GM23338 (cell line): ENCODE measurements at regions not wholly inside any gene's neighbourhood (a gene's known extent, or its start where the extent isn't known, plus 50 kb on each side); places are given as distances from the start of the nearest gene placed in this dataset.

Experiments used
- ATAC-seq: fragments of 200-7000 bp; cut with Tn5 transposase; 3 replicates; pipeline ENCODE4 v1.9.1; 2020
- DNase-seq: peaks from one replicate; pipeline ENCODE4 v3.0.0-alpha.2; 2015; ENCODE audit warnings: low spot score
- H2AFZ ChIP-seq: fragments of 200-600 bp; sonication (generic); 2 replicates; pipeline ENCODE4 v1.8.0; 2016; ENCODE audit warnings: antibody characterized with exemption, mild to moderate bottlenecking, moderate library complexity
- H3F3A ChIP-seq: fragments of 200-600 bp; sonication (generic); replicated peaks from 2 replicates; pipeline ENCODE4 v1.8.0; 2017; ENCODE audit warnings: antibody characterized with exemption, mixed run types, low read depth
- H3K27ac ChIP-seq: fragments of 200-600 bp; sonication (generic); 2 replicates; pipeline ENCODE4 v1.6.1; 2016; ENCODE audit warnings: low read depth
- H3K27me3 ChIP-seq: fragments of 200-600 bp; sonication (generic); 2 replicates; pipeline ENCODE4 v1.8.0; 2016; ENCODE audit warnings: mild to moderate bottlenecking, mixed run types, moderate library complexity; ENCODE audit not compliant: insufficient read depth
- H3K36me3 ChIP-seq: fragments of 200-600 bp; sonication (generic); 2 replicates; pipeline ENCODE4 v1.8.0; 2016; ENCODE audit warnings: mild to moderate bottlenecking; ENCODE audit not compliant: insufficient read depth
- H3K4me1 ChIP-seq: fragments of 200-600 bp; sonication (generic); 2 replicates; pipeline ENCODE4 v1.8.0; 2016; ENCODE audit warnings: mild to moderate bottlenecking, moderate library complexity; ENCODE audit not compliant: insufficient read depth
- H3K4me2 ChIP-seq: fragments of 200-600 bp; sonication (generic); 2 replicates; pipeline ENCODE4 v1.7.1; 2017; ENCODE audit warnings: mixed run types
- H3K4me3 ChIP-seq: fragments of 200-600 bp; sonication (generic); 2 replicates; pipeline ENCODE4 v1.6.1; 2016; ENCODE audit warnings: mixed run types
- H3K79me2 ChIP-seq: fragments of 200-600 bp; sonication (generic); replicated peaks from 2 replicates; pipeline ENCODE4 v1.8.0; 2017; ENCODE audit warnings: mild to moderate bottlenecking; ENCODE audit not compliant: insufficient read depth
- H3K9me2 ChIP-seq: fragments of 200-600 bp; sonication (generic); 2 replicates; pipeline ENCODE4 v1.8.0; 2017; ENCODE audit not compliant: insufficient read depth
- H4K20me1 ChIP-seq: fragments of 200-600 bp; sonication (generic); replicated peaks from 2 replicates; pipeline ENCODE4 v1.8.0; 2017; ENCODE audit warnings: mild to moderate bottlenecking; ENCODE audit not compliant: insufficient read depth
- H3K27ac Mint-ChIP-seq: 2 replicates; pipeline ENCODE4 v1.8.0; 2020; ENCODE audit warnings: inconsistent platforms, mild to moderate bottlenecking, moderate library complexity, mixed read lengths
- H3K27me3 Mint-ChIP-seq: 3 replicates; pipeline ENCODE4 v1.8.0; 2022; ENCODE audit warnings: low read depth, mild to moderate bottlenecking, moderate library complexity, mixed read lengths, inconsistent platforms; ENCODE audit not compliant: insufficient read depth, poor library complexity
- H3K36me3 Mint-ChIP-seq: 3 replicates; pipeline ENCODE4 v1.8.0; 2021; ENCODE audit warnings: low read depth, mild to moderate bottlenecking, inconsistent platforms, moderate library complexity, mixed read lengths
- H3K4me1 Mint-ChIP-seq: 3 replicates; pipeline ENCODE4 v1.8.0; 2020; ENCODE audit warnings: mild to moderate bottlenecking, inconsistent platforms, mixed read lengths
- H3K4me3 Mint-ChIP-seq: 3 replicates; pipeline ENCODE4 v1.8.0; 2021; ENCODE audit warnings: moderate library complexity, mild to moderate bottlenecking, inconsistent platforms, mixed read lengths
- H3K9me3 Mint-ChIP-seq: 3 replicates; pipeline ENCODE4 v1.8.0; 2020; ENCODE audit warnings: moderate library complexity, mild to moderate bottlenecking, inconsistent platforms, mixed read lengths
- CREB1 ChIP-seq: fragments of 250-450 bp; sonication (Bioruptor Pico); IDR thresholded peaks from 2 replicates; pipeline ENCODE4 v1.5.0; 2020; ENCODE audit warnings: low read depth, mild to moderate bottlenecking, moderate library complexity
- CTCF ChIP-seq, 2 experiments: fragments of 200-600 bp in 1 of 2; sonication (generic) in 1 of 2; conservative IDR thresholded peaks; 2 replicates each; pipeline versions ENCODE4 v1.5.1 to v1.6.1; 2016 to 2017; ENCODE audit warnings: antibody characterized with exemption in 2 of 2, low read depth in 2 of 2, mild to moderate bottlenecking in 2 of 2, moderate library complexity in 1 of 2
- ETS1 ChIP-seq: IDR thresholded peaks from 2 replicates; pipeline ENCODE4 v1.6.1; 2016; ENCODE audit warnings: antibody characterized with exemption
- EZH2 ChIP-seq: fragments of 200-600 bp; sonication (generic); IDR thresholded peaks from one replicate; pipeline ENCODE4 v1.8.0; 2017; ENCODE audit warnings: antibody characterized with exemption, mild to moderate bottlenecking, low read depth; ENCODE audit not compliant: unreplicated experiment
- EZH2phosphoT487 ChIP-seq: fragments of 200-600 bp; sonication (generic); IDR thresholded peaks from one replicate; pipeline ENCODE4 v1.8.1; 2018; ENCODE audit warnings: antibody characterized with exemption; ENCODE audit not compliant: unreplicated experiment
- JUNB ChIP-seq: IDR thresholded peaks from one replicate; pipeline ENCODE4 v1.6.1; 2016; ENCODE audit warnings: antibody characterized with exemption; ENCODE audit not compliant: unreplicated experiment
- NANOG ChIP-seq: IDR thresholded peaks from 2 replicates; pipeline ENCODE4 v1.6.1; 2016; ENCODE audit warnings: antibody characterized with exemption, borderline replicate concordance
- POLR2AphosphoS5 ChIP-seq: IDR thresholded peaks from 2 replicates; pipeline ENCODE4 v1.6.1; 2016; ENCODE audit warnings: antibody characterized with exemption, low read depth
- REST ChIP-seq: IDR thresholded peaks from one replicate; pipeline ENCODE4 v1.6.1; 2018; ENCODE audit warnings: antibody characterized with exemption; ENCODE audit not compliant: unreplicated experiment
- STAT1 ChIP-seq: IDR thresholded peaks from one replicate; pipeline ENCODE4 v1.6.1; 2016; ENCODE audit warnings: antibody characterized with exemption; ENCODE audit not compliant: unreplicated experiment
- ZNF114 ChIP-seq: fragments of 250-450 bp; sonication (Bioruptor Pico); IDR thresholded peaks from 2 replicates; pipeline ENCODE4 v1.5.0; 2020; ENCODE audit warnings: mild to moderate bottlenecking, moderate library complexity
- ZNF331 ChIP-seq: fragments of 250-450 bp; sonication (Bioruptor Pico); IDR thresholded peaks from 2 replicates; pipeline ENCODE4 v1.5.0; 2020; ENCODE audit warnings: low read depth, mild to moderate bottlenecking, moderate library complexity
- ZNF462 ChIP-seq: fragments of 250-450 bp; sonication (Bioruptor Pico); IDR thresholded peaks from 2 replicates; pipeline ENCODE4 v1.5.0; 2020; ENCODE audit warnings: mild to moderate bottlenecking, moderate library complexity

GRCh38 chr7:51569581-51569980 is 253.0 kb upstream of the COBL start:
- Histone ChIP-seq H3K79me2 (no peaks in the 10 kb centered on the region), H3F3A (no peaks in the 10 kb centered on the region), H3K36me3 (no peaks in the 10 kb centered on the region), H3K27ac (no peak overlapping the region), H3K4me1 (no peaks in the 10 kb centered on the region), H3K4me2 (no peak overlapping the region), H3K9me2 (0 out of 2 replicates have a peak, but pooled peaks cover 3% of the 10 kb centered on the region), H2AFZ (no peak overlapping the region), H3K4me3 (no peak overlapping the region), H3K27me3 (no peaks in the 10 kb centered on the region), H4K20me1 (no peaks in the 10 kb centered on the region)
- ATAC-seq (no peak), DNase-seq (no peak)
- H3K36me3 Mint-ChIP-seq = no peaks in the 10 kb centered on the region; the same call in 2 of the 3 replicates
- TF ChIP-seq NANOG (no peak), ZNF114 (CRISPR knock-in tag) (no peak), CTCF (conservative IDR thresholded peaks at IDR 0.05; ENCODE audit: low read depth in 2 of 2) (no peak), EZH2 (no peak), ZNF331 (CRISPR knock-in tag) (no peak), JUNB (no peak), POLR2AphosphoS5 (no peak), ETS1 (no peak), EZH2phosphoT487 (no peak), ZNF462 (no peak), REST (no peak), STAT1 (no peak), CREB1 (CRISPR knock-in tag) (no peak)
- peaks cover 3% of the 10 kb centered on the region for H3K27me3 Mint-ChIP-seq
- H3K4me1 Mint-ChIP-seq = no peaks in the 10 kb centered on the region
- H3K4me3 Mint-ChIP-seq = no peak overlapping the region
- H3K9me3 Mint-ChIP-seq = no peaks in the 10 kb centered on the region
- no peak overlapping the region for H3K27ac Mint-ChIP-seq
